ENCODE measurements at regions not wholly inside any gene's neighbourhood (a gene's known extent, or its start where the extent isn't known, plus 50 kb on each side); places are given as distances from the start of the nearest gene placed in this dataset.

- FAIRE-seq (no peak), DNase-seq (ENCODE audit: insufficient read length, low spot score) (no peak)
- TF ChIP-seq POLR2AphosphoS5 (IDR thresholded peaks at IDR 0.05; ENCODE audit: low read depth, low read length): no peak
Measured at GRCh38 chr7:25671111-25671510, 442.8 kb upstream of the NPVF start.

- no peak for TF ChIP-seq POU2F2 (IDR thresholded peaks at IDR 0.05; ENCODE audit: low read depth, low read length)
- no peak for TF ChIP-seq POLR2AphosphoS5 (IDR thresholded peaks at IDR 0.05; ENCODE audit: low read depth, low read length)
- no peak for TF ChIP-seq POLR2A (IDR thresholded peaks at IDR 0.05; ENCODE audit: low read depth, low read length)
- TF ChIP-seq PAX5 (IDR thresholded peaks at IDR 0.05; ENCODE audit: insufficient read depth, low read length, severe bottlenecking): no peak
- no peak for TF ChIP-seq SPI1 (IDR thresholded peaks at IDR 0.05; ENCODE audit: low read depth, low read length)
- no peak for TF ChIP-seq TAF1 (IDR thresholded peaks at IDR 0.05; ENCODE audit: low read depth, low read length)
- no peak for FAIRE-seq
- no peak for DNase-seq (ENCODE audit: insufficient read length, low spot score)
Measured at GRCh38 chr7:25672496-25672895, 444.2 kb upstream of the NPVF start.

- TF ChIP-seq POLR2A (IDR thresholded peaks at IDR 0.05; ENCODE audit: low read depth, low read length): no peak
- TF ChIP-seq POLR2AphosphoS5 (IDR thresholded peaks at IDR 0.05; ENCODE audit: low read depth, low read length): no peak
- no peak for TF ChIP-seq TAF1 (IDR thresholded peaks at IDR 0.05; ENCODE audit: low read depth, low read length)
- no peak for TF ChIP-seq POU2F2 (IDR thresholded peaks at IDR 0.05; ENCODE audit: low read depth, low read length)
- no peak for TF ChIP-seq PAX5 (IDR thresholded peaks at IDR 0.05; ENCODE audit: insufficient read depth, low read length, severe bottlenecking)
- TF ChIP-seq SPI1 (IDR thresholded peaks at IDR 0.05; ENCODE audit: low read depth, low read length): no peak
- DNase-seq (ENCODE audit: insufficient read length, low spot score): no peak
- FAIRE-seq: no peak
Measured at GRCh38 chr7:25675789-25676474, 447.6 kb upstream of the NPVF start.

GRCh38 chr7:25677595-25677994, 449.3 kb upstream of the NPVF start:
- TF ChIP-seq PAX5 (IDR thresholded peaks at IDR 0.05; ENCODE audit: insufficient read depth, low read length, severe bottlenecking) (no peak), TAF1 (IDR thresholded peaks at IDR 0.05; ENCODE audit: low read depth, low read length) (no peak), POU2F2 (IDR thresholded peaks at IDR 0.05; ENCODE audit: low read depth, low read length) (no peak), SPI1 (IDR thresholded peaks at IDR 0.05; ENCODE audit: low read depth, low read length) (no peak), POLR2AphosphoS5 (IDR thresholded peaks at IDR 0.05; ENCODE audit: low read depth, low read length) (no peak), POLR2A (IDR thresholded peaks at IDR 0.05; ENCODE audit: low read depth, low read length) (no peak)
- FAIRE-seq: no peak
- no peak for DNase-seq (ENCODE audit: insufficient read length, low spot score)

GRCh38 chr7:25678215-25678614, 449.9 kb upstream of the NPVF start:
- no peak for FAIRE-seq
- no peak for DNase-seq (ENCODE audit: insufficient read length, low spot score)
- TF ChIP-seq PAX5 (IDR thresholded peaks at IDR 0.05; ENCODE audit: insufficient read depth, low read length, severe bottlenecking): no peak
- no peak for TF ChIP-seq POLR2A (IDR thresholded peaks at IDR 0.05; ENCODE audit: low read depth, low read length)
- no peak for TF ChIP-seq TAF1 (IDR thresholded peaks at IDR 0.05; ENCODE audit: low read depth, low read length)
- TF ChIP-seq SPI1 (IDR thresholded peaks at IDR 0.05; ENCODE audit: low read depth, low read length): no peak
- no peak for TF ChIP-seq POLR2AphosphoS5 (IDR thresholded peaks at IDR 0.05; ENCODE audit: low read depth, low read length)
- TF ChIP-seq POU2F2 (IDR thresholded peaks at IDR 0.05; ENCODE audit: low read depth, low read length): no peak

- no peak for FAIRE-seq
- DNase-seq (ENCODE audit: insufficient read length, low spot score): no peak
- TF ChIP-seq POLR2A (IDR thresholded peaks at IDR 0.05; ENCODE audit: low read depth, low read length): no peak
- TF ChIP-seq TAF1 (IDR thresholded peaks at IDR 0.05; ENCODE audit: low read depth, low read length): no peak
- no peak for TF ChIP-seq POU2F2 (IDR thresholded peaks at IDR 0.05; ENCODE audit: low read depth, low read length)
- no peak for TF ChIP-seq SPI1 (IDR thresholded peaks at IDR 0.05; ENCODE audit: low read depth, low read length)
- TF ChIP-seq PAX5 (IDR thresholded peaks at IDR 0.05; ENCODE audit: insufficient read depth, low read length, severe bottlenecking): no peak
- TF ChIP-seq POLR2AphosphoS5 (IDR thresholded peaks at IDR 0.05; ENCODE audit: low read depth, low read length): no peak
Measured at GRCh38 chr7:25680636-25681035, 452.4 kb upstream of the NPVF start.

- FAIRE-seq: no peak
- no peak for DNase-seq (ENCODE audit: insufficient read length, low spot score)
- TF ChIP-seq POU2F2 (IDR thresholded peaks at IDR 0.05; ENCODE audit: low read depth, low read length): no peak
- no peak for TF ChIP-seq POLR2A (IDR thresholded peaks at IDR 0.05; ENCODE audit: low read depth, low read length)
- no peak for TF ChIP-seq TAF1 (IDR thresholded peaks at IDR 0.05; ENCODE audit: low read depth, low read length)
- TF ChIP-seq PAX5 (IDR thresholded peaks at IDR 0.05; ENCODE audit: insufficient read depth, low read length, severe bottlenecking): no peak
- no peak for TF ChIP-seq POLR2AphosphoS5 (IDR thresholded peaks at IDR 0.05; ENCODE audit: low read depth, low read length)
- TF ChIP-seq SPI1 (IDR thresholded peaks at IDR 0.05; ENCODE audit: low read depth, low read length): no peak
Measured at GRCh38 chr7:25684360-25684759, 456.1 kb upstream of the NPVF start.

- FAIRE-seq: no peak
Measured at GRCh38 chr7:25686493-25686892, 458.2 kb upstream of the NPVF start.

GRCh38 chr7:25694211-25694610, 457.8 kb upstream of the NFE2L3 start:
- no peak for DNase-seq (ENCODE audit: insufficient read length, low spot score)
- TF ChIP-seq POLR2A (IDR thresholded peaks at IDR 0.05; ENCODE audit: low read depth, low read length) (no peak), SPI1 (IDR thresholded peaks at IDR 0.05; ENCODE audit: low read depth, low read length) (no peak), PAX5 (IDR thresholded peaks at IDR 0.05; ENCODE audit: insufficient read depth, low read length, severe bottlenecking) (no peak), POLR2AphosphoS5 (IDR thresholded peaks at IDR 0.05; ENCODE audit: low read depth, low read length) (no peak), TAF1 (IDR thresholded peaks at IDR 0.05; ENCODE audit: low read depth, low read length) (no peak), POU2F2 (IDR thresholded peaks at IDR 0.05; ENCODE audit: low read depth, low read length) (no peak)
- FAIRE-seq: no peak

More at GRCh38 chr7:25686493-25686892, 458.2 kb upstream of the NPVF start:
- no peak for TF ChIP-seq TAF1 (IDR thresholded peaks at IDR 0.05; ENCODE audit: low read depth, low read length)
- TF ChIP-seq PAX5 (IDR thresholded peaks at IDR 0.05; ENCODE audit: insufficient read depth, low read length, severe bottlenecking): no peak
- no peak for TF ChIP-seq POLR2AphosphoS5 (IDR thresholded peaks at IDR 0.05; ENCODE audit: low read depth, low read length)
- TF ChIP-seq POU2F2 (IDR thresholded peaks at IDR 0.05; ENCODE audit: low read depth, low read length): no peak
- no peak for TF ChIP-seq SPI1 (IDR thresholded peaks at IDR 0.05; ENCODE audit: low read depth, low read length)
- TF ChIP-seq POLR2A (IDR thresholded peaks at IDR 0.05; ENCODE audit: low read depth, low read length): no peak
- no peak for DNase-seq (ENCODE audit: insufficient read length, low spot score)

GRCh38 chr7:25694699-25695098, 457.3 kb upstream of the NFE2L3 start:
- no peak for FAIRE-seq
- DNase-seq (ENCODE audit: insufficient read length, low spot score): no peak

More at GRCh38 chr7:25694699-25695098, 457.3 kb upstream of the NFE2L3 start:
- TF ChIP-seq PAX5 (IDR thresholded peaks at IDR 0.05; ENCODE audit: insufficient read depth, low read length, severe bottlenecking) (no peak), POLR2A (IDR thresholded peaks at IDR 0.05; ENCODE audit: low read depth, low read length) (no peak), TAF1 (IDR thresholded peaks at IDR 0.05; ENCODE audit: low read depth, low read length) (no peak), SPI1 (IDR thresholded peaks at IDR 0.05; ENCODE audit: low read depth, low read length) (no peak), POLR2AphosphoS5 (IDR thresholded peaks at IDR 0.05; ENCODE audit: low read depth, low read length) (no peak), POU2F2 (IDR thresholded peaks at IDR 0.05; ENCODE audit: low read depth, low read length) (no peak)
